ENCODE measurements at regions not wholly inside any gene's neighbourhood (a gene's known extent, or its start where the extent isn't known, plus 50 kb on each side); places are given as distances from the start of the nearest gene placed in this dataset.

DNA sequence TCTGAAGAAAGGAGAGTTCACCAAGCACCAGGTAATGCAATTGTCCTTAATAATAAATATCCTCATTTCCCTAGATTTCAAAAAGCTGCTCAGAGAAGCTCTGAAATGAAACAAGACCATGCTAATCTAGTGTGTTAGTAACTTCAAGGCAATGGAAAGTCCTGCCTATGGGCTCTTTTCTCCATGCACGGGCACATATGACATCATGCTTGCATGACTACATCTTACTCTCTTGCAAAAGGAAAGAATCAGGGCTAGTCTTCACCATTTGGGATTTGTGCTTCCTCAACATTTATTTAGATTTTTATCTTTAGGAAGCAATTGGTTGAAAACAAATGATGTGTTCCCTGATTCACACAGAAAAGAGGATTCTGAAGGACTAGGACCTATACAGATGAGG, 204.0 kb upstream of the POU3F3 start:
- ATAC-seq (no peak), DNase-seq (no peak)
- Histone ChIP-seq H3K4me1 (peaks cover 0 to 10% (median 3%) of the 10 kb centered on the region in 12 donors), H3K27me3 (peaks cover 0 to 7% (median 0%) of the 10 kb centered on the region in 9 donors), H3K4me3 (no peak overlapping the region), H3K27ac (no peak overlapping the region), H3K9me3 (peaks cover 0 to 5% (median 0%) of the 10 kb centered on the region in 12 donors), H3K36me3 (no peaks in the 10 kb centered on the region)
- intact Hi-C loops (cut with DNase I): no loop called here
- WGBS, 4 donors: 81 to 90% (median 85%) methylated on average over 1 of the region's 1 CpG
- TF ChIP-seq POLR2A (IDR thresholded peaks at IDR 0.05): no peak
- TF ChIP-seq, protein P1, sequence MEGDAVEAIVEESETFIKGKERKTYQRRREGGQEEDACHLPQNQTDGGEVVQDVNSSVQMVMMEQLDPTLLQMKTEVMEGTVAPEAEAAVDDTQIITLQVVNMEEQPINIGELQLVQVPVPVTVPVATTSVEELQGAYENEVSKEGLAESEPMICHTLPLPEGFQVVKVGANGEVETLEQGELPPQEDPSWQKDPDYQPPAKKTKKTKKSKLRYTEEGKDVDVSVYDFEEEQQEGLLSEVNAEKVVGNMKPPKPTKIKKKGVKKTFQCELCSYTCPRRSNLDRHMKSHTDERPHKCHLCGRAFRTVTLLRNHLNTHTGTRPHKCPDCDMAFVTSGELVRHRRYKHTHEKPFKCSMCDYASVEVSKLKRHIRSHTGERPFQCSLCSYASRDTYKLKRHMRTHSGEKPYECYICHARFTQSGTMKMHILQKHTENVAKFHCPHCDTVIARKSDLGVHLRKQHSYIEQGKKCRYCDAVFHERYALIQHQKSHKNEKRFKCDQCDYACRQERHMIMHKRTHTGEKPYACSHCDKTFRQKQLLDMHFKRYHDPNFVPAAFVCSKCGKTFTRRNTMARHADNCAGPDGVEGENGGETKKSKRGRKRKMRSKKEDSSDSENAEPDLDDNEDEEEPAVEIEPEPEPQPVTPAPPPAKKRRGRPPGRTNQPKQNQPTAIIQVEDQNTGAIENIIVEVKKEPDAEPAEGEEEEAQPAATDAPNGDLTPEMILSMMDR (IDR thresholded peaks at IDR 0.05): no peak

DNA sequence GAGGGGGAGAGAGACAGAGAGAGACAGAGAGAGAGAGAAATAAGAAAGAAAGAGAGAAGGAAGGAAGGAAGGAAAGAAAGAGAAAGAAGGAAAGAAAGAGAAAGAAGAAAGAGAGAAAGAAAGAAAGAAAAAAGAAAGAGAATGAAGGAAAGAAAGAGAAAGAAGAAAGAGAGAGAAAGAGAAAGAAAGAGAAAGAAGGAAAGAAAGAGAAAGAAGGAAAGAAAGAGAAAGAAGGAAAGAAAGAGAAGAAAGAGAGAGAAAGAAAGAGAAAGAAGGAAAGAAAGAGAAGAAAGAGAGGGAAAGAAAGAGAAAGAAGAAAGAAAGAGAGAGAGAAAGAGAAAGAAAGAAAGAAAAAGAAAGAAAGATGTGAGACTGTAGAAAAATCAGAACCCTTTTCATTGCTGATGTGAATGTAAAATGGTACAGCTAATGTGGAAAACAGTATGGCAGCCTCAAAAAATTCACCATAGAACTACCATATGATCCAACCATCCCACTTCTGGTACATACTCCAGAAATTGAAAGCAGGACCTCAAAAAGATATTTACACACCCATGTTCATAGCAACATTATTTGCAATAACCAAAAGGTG, 203.4 kb upstream of the POU3F3 start:
- Histone ChIP-seq H3K27ac (no peak overlapping the region), H3K36me3 (no peaks in the 10 kb centered on the region), H3K9me3 (peaks cover 0 to 5% (median 0%) of the 10 kb centered on the region in 12 donors), H3K27me3 (peaks cover 0 to 9% (median 0%) of the 10 kb centered on the region in 9 donors), H3K4me3 (no peak overlapping the region), H3K4me1 (peaks cover 0 to 12% (median 4%) of the 10 kb centered on the region in 12 donors)
- ATAC-seq (no peak), DNase-seq (no peak)
- TF ChIP-seq, protein P1 (IDR thresholded peaks at IDR 0.05): no peak
- TF ChIP-seq POLR2A (IDR thresholded peaks at IDR 0.05): no peak
- intact Hi-C loops (cut with DNase I): no loop called here

DNA sequence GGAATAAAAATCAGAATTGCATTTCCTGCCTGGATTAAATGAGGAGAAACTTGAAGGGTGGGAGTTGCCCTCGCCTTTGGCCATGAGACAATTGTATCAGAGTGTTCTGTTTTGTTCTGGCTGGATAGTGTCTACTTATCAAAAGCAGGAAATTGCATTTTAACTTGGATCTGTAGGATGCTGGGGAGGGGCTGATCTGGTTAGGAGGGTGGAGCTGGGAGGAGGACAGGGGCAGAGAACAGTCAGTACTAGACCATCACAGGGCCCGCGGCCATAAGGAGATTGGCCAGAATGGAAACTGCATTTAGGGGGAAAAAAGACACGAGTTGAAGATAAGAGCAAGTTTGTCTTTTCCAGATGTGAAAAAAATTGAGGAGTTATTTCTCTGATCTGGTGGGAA, 199.1 kb upstream of the POU3F3 start:
- ATAC-seq (peak; percentile 88 to 93 (median 93)), DNase-seq (peak in 4 of 5 donors; percentile 43 to 69 (median 56))
- WGBS, 4 donors: 36 to 51% (median 40%) methylated on average over 4 of the region's 4 CpGs
- Histone ChIP-seq H3K4me1 (peaks cover 0 to 38% (median 14%) of the 10 kb centered on the region in 12 donors), H3K36me3 (no peaks in the 10 kb centered on the region), H3K27ac (peak overlapping the region; percentile 3 to 80 (median 66)), H3K9me3 (no peaks in the 10 kb centered on the region), H3K27me3 (peaks cover 0 to 37% (median 9%) of the 10 kb centered on the region in 9 donors), H3K4me3 (no peak overlapping the region)
- TF ChIP-seq POLR2A (IDR thresholded peaks at IDR 0.05): no peak
- TF ChIP-seq, protein P1 (IDR thresholded peaks at IDR 0.05): no peak
- intact Hi-C loops (cut with DNase I): loop anchor here in 1 of 10 donors (5.0 kb wide), 1 partner anchor 197 kb away; the partner anchor contains the start of gene POU3F3

DNA sequence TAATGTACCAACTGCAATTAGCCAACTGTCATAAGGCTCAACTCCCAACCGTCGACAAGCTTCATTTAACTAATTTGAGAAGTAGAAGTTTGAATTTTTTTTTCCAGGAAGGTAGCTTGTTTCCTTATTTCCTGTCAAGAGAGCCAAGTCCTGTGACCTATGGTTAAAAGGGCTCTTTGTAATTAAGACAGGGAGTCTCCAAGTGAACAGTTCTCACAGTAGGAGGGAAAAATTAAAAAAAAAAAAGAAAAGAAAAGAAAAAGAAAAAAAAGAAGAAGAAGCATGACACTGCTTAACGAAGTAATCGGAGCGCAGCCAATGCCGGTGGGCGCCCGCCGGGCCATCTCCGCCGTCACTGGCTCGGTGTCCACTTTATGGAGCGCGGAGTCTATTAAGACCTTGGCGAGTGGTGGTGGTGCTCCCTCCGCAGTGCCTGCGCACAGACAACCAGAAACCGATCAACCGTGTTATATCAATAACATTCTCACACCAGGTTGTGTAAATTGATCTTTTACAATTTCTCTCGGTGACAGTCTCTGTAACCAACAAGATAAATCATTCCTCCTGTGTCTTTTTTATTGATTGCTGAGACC, 197.2 kb upstream of the POU3F3 start:
- H3K36me3 ChIP-seq: no peaks in the 10 kb centered on the region
- no peak overlapping the region for H3K4me3 ChIP-seq
- no peaks in the 10 kb centered on the region for H3K9me3 ChIP-seq
- WGBS, 4 donors: 20 to 30% (median 24%) methylated on average over 20 of the region's 20 CpGs
- no peak for TF ChIP-seq POLR2A (IDR thresholded peaks at IDR 0.05)
- TF ChIP-seq, protein P1 (IDR thresholded peaks at IDR 0.05): no peak
- intact Hi-C loops (cut with DNase I): loop anchor here in 1 of 10 donors (5.0 kb wide), 1 partner anchor 196 kb away; the partner anchor contains the start of gene POU3F3
- DNase-seq (peak in 1 of 5 donors; percentile 26), ATAC-seq (peak in 1 of 4 donors; percentile 49)
- H3K4me1 ChIP-seq: peaks cover 0 to 38% (median 14%) of the 10 kb centered on the region in 12 donors
- peaks cover 0 to 48% (median 9%) of the 10 kb centered on the region in 9 donors for H3K27me3 ChIP-seq
- peak overlapping the region in 11 of 12 donors; percentile 47 to 80 (median 65) for H3K27ac ChIP-seq
